Superior temporal gyrus (tissue), 1 donor: ENCODE measurements at regions not wholly inside any gene's neighbourhood (a gene's known extent, or its start where the extent isn't known, plus 50 kb on each side); places are given as distances from the start of the nearest gene placed in this dataset.

Experiments
- DNase-seq: peaks from one replicate; pipeline ENCODE4 v3.0.0-alpha.2; 2016; ENCODE audit errors: extremely low spot score

- no peak for DNase-seq
Measured at GRCh38 chr6:4615891-4616290, 160.3 kb upstream of the CDYL start.

GRCh38 chr6:4615231-4615630, 161.0 kb upstream of the CDYL start:
- no peak for DNase-seq

- no peak for DNase-seq
Measured at GRCh38 chr6:4614637-4615036, 161.6 kb upstream of the CDYL start.

GRCh38 chr6:4613795-4614194, 162.4 kb upstream of the CDYL start:
- DNase-seq = no peak

GRCh38 chr6:4613381-4613780, 162.8 kb upstream of the CDYL start:
- no peak for DNase-seq

- no peak for DNase-seq
Measured at GRCh38 chr6:4612636-4613171, 163.5 kb upstream of the CDYL start.

GRCh38 chr6:4611429-4612129, 164.6 kb upstream of the CDYL start:
- DNase-seq = no peak

GRCh38 chr6:4610256-4610655, 165.9 kb upstream of the CDYL start:
- DNase-seq = no peak

GRCh38 chr6:4608361-4609115, 167.7 kb upstream of the CDYL start:
- peak; percentile 88 for DNase-seq

GRCh38 chr6:4607793-4608192, 168.4 kb upstream of the CDYL start:
- no peak for DNase-seq

GRCh38 chr6:4606821-4607704, 169.1 kb upstream of the CDYL start:
- peak; percentile 75 for DNase-seq

- DNase-seq = no peak
Measured at GRCh38 chr6:4606016-4606415, 170.2 kb upstream of the CDYL start.

- no peak for DNase-seq
Measured at GRCh38 chr6:4603856-4604369, 172.3 kb upstream of the CDYL start.

GRCh38 chr6:4603291-4603690, 172.9 kb upstream of the CDYL start:
- DNase-seq = no peak

- DNase-seq = no peak
Measured at GRCh38 chr6:4599924-4600323, 176.3 kb upstream of the CDYL start.

GRCh38 chr6:4598384-4598995, 177.7 kb upstream of the CDYL start:
- no peak for DNase-seq

GRCh38 chr6:4593951-4594350, 182.3 kb upstream of the CDYL start:
- DNase-seq = no peak

- no peak for DNase-seq
Measured at GRCh38 chr6:4592026-4592425, 184.2 kb upstream of the CDYL start.

GRCh38 chr6:4591218-4591617, 185.0 kb upstream of the CDYL start:
- no peak for DNase-seq

GRCh38 chr6:4589295-4589694, 186.9 kb upstream of the CDYL start:
- no peak for DNase-seq

GRCh38 chr6:4588581-4588980, 187.6 kb upstream of the CDYL start:
- DNase-seq = no peak

- DNase-seq = no peak
Measured at GRCh38 chr6:4588163-4588562, 188.0 kb upstream of the CDYL start.
